HCT116 (cell line): ENCODE measurements at regions not wholly inside any gene's neighbourhood (a gene's known extent, or its start where the extent isn't known, plus 50 kb on each side); places are given as distances from the start of the nearest gene placed in this dataset.

ENCODE experiments used
- ATAC-seq: fragments of 200-7000 bp; cut with Tn5 transposase; 2 replicates; pipeline ENCODE4 v1.9.1; 2020; ENCODE audit warnings: mild to moderate bottlenecking, moderate library complexity
- BruUV-seq: library from RNA; stranded (reverse); fragments of 400-500 nt; replicated peaks from 2 replicates; lab custom pipeline; 2021; lab: Mats Ljungman, UMichigan
- CTCF ChIA-PET: fragments of 300-600 bp; sonication (Branson Sonifier 250); formaldehyde crosslinking; loops from one replicate; lab custom pipeline; 2021; ENCODE audit warnings: antibody characterized with exemption; lab: Charles Lee
- POLR2A ChIA-PET: fragments of 300-600, 350-600 bp; sonication (Branson Sonifier 250); formaldehyde crosslinking; loops from one replicate; lab custom pipeline; 2021; ENCODE audit warnings: antibody characterized with exemption; lab: Charles Lee
- RAD21 ChIA-PET, 2 experiments: fragments of 300-600 bp; sonication (Branson Sonifier 250); formaldehyde crosslinking; loops; one replicate each; lab custom pipeline; 2023; ENCODE audit warnings: low total read pairs in 2 of 2; ENCODE audit not compliant: uncharacterized antibody in 2 of 2, unreplicated experiment in 2 of 2, low non-redundant PET in 1 of 2; lab: Charles Lee
- DNase-seq: peaks from one replicate; pipeline ENCODE4 v3.0.0-alpha.2; 2010; ENCODE audit warnings: low read depth, low spot score
- H2AFZ ChIP-seq: fragments of 200-600 bp; shearing (Covaris generic), sonication (generic); 2 replicates; pipeline ENCODE4 v1.6.1; 2017; ENCODE audit warnings: low read depth, mixed run types, mixed read lengths, antibody characterized with exemption, low read length; ENCODE audit not compliant: poor library complexity, severe bottlenecking
- H3K27ac ChIP-seq: 2 replicates; pipeline ENCODE4 v1.5.1; 2012; ENCODE audit warnings: low read depth, low read length
- H3K27me3 ChIP-seq: fragments of 200-600 bp; sonication (generic); 2 replicates; pipeline ENCODE4 v1.6.1; 2016; ENCODE audit warnings: mixed run types, low read length, mixed read lengths; ENCODE audit not compliant: insufficient read depth
- H3K36me3 ChIP-seq, 2 experiments: fragments of 200-500 bp in 1 of 2; fragments of 200-600 bp in 1 of 2; sonication (Bioruptor generic) in 1 of 2; sonication (generic) in 1 of 2; 2 replicates each; pipeline versions ENCODE4 v1.5.1 to v1.6.1; 2014 to 2016; ENCODE audit warnings: low read length in 2 of 2, inconsistent platforms in 1 of 2, mixed read lengths in 1 of 2, mixed run types in 1 of 2; ENCODE audit not compliant: insufficient read depth in 2 of 2, control insufficient read depth in 1 of 2
- H3K4me1 ChIP-seq, 2 experiments: fragments of 200-600 bp in 1 of 2; sonication (generic) in 1 of 2; 2 replicates each; pipeline versions ENCODE4 v1.5.1 to v1.6.1; 2012 to 2017; ENCODE audit warnings: low read length in 2 of 2, inconsistent platforms in 1 of 2, mild to moderate bottlenecking in 1 of 2, mixed read lengths in 1 of 2, mixed run types in 1 of 2, moderate library complexity in 1 of 2; ENCODE audit not compliant: insufficient read depth in 2 of 2, control insufficient read depth in 1 of 2
- H3K4me2 ChIP-seq: fragments of 200-600 bp; sonication (generic); 2 replicates; pipeline ENCODE4 v1.6.1; 2017; ENCODE audit warnings: mixed run types, low read length, mixed read lengths
- H3K4me3 ChIP-seq, 2 experiments: fragments of 200-600 bp in 1 of 2; sonication (generic) in 1 of 2; replicated peaks in 1 of 2; 2 replicates each; pipeline ENCODE4 v1.5.1; 2011 to 2016; ENCODE audit warnings: low read length in 2 of 2, control low read depth in 1 of 2, low read depth in 1 of 2, mild to moderate bottlenecking in 1 of 2, mixed read lengths in 1 of 2, mixed run types in 1 of 2
- H3K79me2 ChIP-seq: fragments of 200-600 bp; sonication (generic); 2 replicates; pipeline ENCODE4 v1.6.1; 2017; ENCODE audit warnings: mild to moderate bottlenecking, mixed run types, low read length, moderate library complexity, mixed read lengths; ENCODE audit not compliant: insufficient read depth
- H3K9ac ChIP-seq: fragments of 200-600 bp; sonication (generic); 2 replicates; pipeline ENCODE4 v1.6.1; 2016; ENCODE audit warnings: low read length, mixed read lengths
- H3K9me2 ChIP-seq: fragments of 200-600 bp; sonication (generic), shearing (Covaris generic); 2 replicates; pipeline ENCODE4 v1.6.1; 2017; ENCODE audit warnings: mixed run types, mild to moderate bottlenecking, moderate library complexity; ENCODE audit not compliant: insufficient read depth
- H3K9me3 ChIP-seq, 2 experiments: fragments of 200-500 bp in 1 of 2; fragments of 200-600 bp in 1 of 2; sonication (Bioruptor generic) in 1 of 2; sonication (generic) in 1 of 2; 2 replicates each; pipeline ENCODE4 v1.6.1; 2014 to 2017; ENCODE audit warnings: low read length in 2 of 2, mixed read lengths in 2 of 2, inconsistent platforms in 1 of 2, low read depth in 1 of 2, mild to moderate bottlenecking in 1 of 2, mixed run types in 1 of 2, moderate library complexity in 1 of 2; ENCODE audit not compliant: control insufficient read depth in 1 of 2, insufficient read depth in 1 of 2
- H4K20me1 ChIP-seq: fragments of 200-600 bp; sonication (generic), shearing (Covaris generic); 2 replicates; pipeline ENCODE4 v1.6.1; 2017; ENCODE audit warnings: mixed run types, mild to moderate bottlenecking, moderate library complexity; ENCODE audit not compliant: insufficient read depth
- ATF3 ChIP-seq: IDR thresholded peaks from 2 replicates; pipeline ENCODE4 v1.6.1; 2012
- CEBPB ChIP-seq: IDR thresholded peaks from 2 replicates; pipeline ENCODE4 v1.6.1; 2012; ENCODE audit warnings: low read depth
- CTCF ChIP-seq, 3 experiments: fragments of 200-600 bp in 1 of 3; sonication (generic) in 1 of 3; IDR thresholded peaks in 2 of 3; conservative IDR thresholded peaks in 1 of 3; 2 replicates each; pipeline ENCODE4 v1.5.1; 2012 to 2017; ENCODE audit warnings: low read depth in 2 of 3, low read length in 2 of 3, antibody characterized with exemption in 1 of 3, borderline replicate concordance in 1 of 3, control low read depth in 1 of 3, mild to moderate bottlenecking in 1 of 3, mixed read lengths in 1 of 3, mixed run types in 1 of 3, moderate library complexity in 1 of 3; ENCODE audit not compliant: insufficient read depth in 1 of 3
- EGR1 ChIP-seq: IDR thresholded peaks from 2 replicates; pipeline ENCODE4 v1.6.1; 2012; ENCODE audit warnings: low read depth
- EZH2 ChIP-seq: fragments of 200-600 bp; sonication (generic); IDR thresholded peaks from 2 replicates; pipeline ENCODE4 v1.6.1; 2017; ENCODE audit warnings: antibody characterized with exemption, mixed run types
- EZH2phosphoT487 ChIP-seq: fragments of 200-600 bp; IDR thresholded peaks from 2 replicates; pipeline ENCODE4 v1.6.1; 2018; ENCODE audit warnings: antibody characterized with exemption, borderline replicate concordance
- MAX ChIP-seq: IDR thresholded peaks from 2 replicates; pipeline ENCODE4 v1.6.1; 2012
- POLR2A ChIP-seq: IDR thresholded peaks from 2 replicates; pipeline ENCODE4 v1.7.0; 2011; ENCODE audit warnings: borderline replicate concordance; ENCODE audit not compliant: insufficient read depth, insufficient read length; ENCODE audit errors: extremely low read depth
- RAD21 ChIP-seq: IDR thresholded peaks from 2 replicates; pipeline ENCODE4 v1.6.1; 2012; ENCODE audit warnings: low read depth, mild to moderate bottlenecking
- SP1 ChIP-seq: IDR thresholded peaks from 2 replicates; pipeline ENCODE4 v1.6.1; 2012; ENCODE audit warnings: low read depth
- SRF ChIP-seq: IDR thresholded peaks from 2 replicates; pipeline ENCODE4 v1.6.1; 2012; ENCODE audit warnings: low read depth
- YY1 ChIP-seq: IDR thresholded peaks from 2 replicates; pipeline ENCODE4 v1.6.1; 2011; ENCODE audit warnings: low read length, low read depth, moderate library complexity, mild to moderate bottlenecking; ENCODE audit not compliant: insufficient replicate concordance; ENCODE audit errors: extremely low read depth
- ZFX ChIP-seq: fragments of 450-650 bp; IDR thresholded peaks from 2 replicates; pipeline ENCODE4 v1.6.1; 2017
- ZNF274 ChIP-seq: fragments of 200-500 bp; sonication (Bioruptor generic); IDR thresholded peaks from 2 replicates; pipeline ENCODE4 v1.6.1; 2014; ENCODE audit warnings: mild to moderate bottlenecking, low read depth, low read length, inconsistent platforms
- intact Hi-C: fragments of 100-400 bp; cut with micrococcal nuclease; formaldehyde crosslinking; loops from 2 replicates; pipeline ENCODE4 v1.10.0; 2022

- ChIA-PET CTCF (no interaction called here), RAD21 (no interaction called here), POLR2A (no interaction called here)
- no TSS peak for BruUV-seq
- DNase-seq (no peak), ATAC-seq (no peak)
- Histone ChIP-seq H3K9me2 (no peaks in the 10 kb centered on the region), H3K27me3 (no peaks in the 10 kb centered on the region), H3K79me2 (no peaks in the 10 kb centered on the region), H3K9ac (no peak overlapping the region), H4K20me1 (no peaks in the 10 kb centered on the region), H3K27ac (no peak overlapping the region), H3K4me2 (no peak overlapping the region), H3K36me3 (no peaks in the 10 kb centered on the region), H2AFZ (no peak overlapping the region), H3K4me1 (no peaks in the 10 kb centered on the region), H3K4me3 (no peak overlapping the region), H3K9me3 (peaks cover 0 to 10% of the 10 kb centered on the region in 2 experiments; a peak in 2 of 4 replicates)
- intact Hi-C loops = no loop called here
- TF ChIP-seq EZH2 (no peak), MAX (no peak), ZNF274 (no peak), POLR2A (no peak), CEBPB (no peak), CTCF (IDR thresholded peaks at IDR 0.05 in 2 of 3, conservative IDR thresholded peaks at IDR 0.05 in 1 of 3; ENCODE audit: borderline replicate concordance in 1 of 3, insufficient read depth in 1 of 3, low read depth in 2 of 3, low read length in 2 of 3) (no peak), SP1 (no peak), RAD21 (no peak), ATF3 (no peak)
Measured at GRCh38 chr5:164145458-164145857, 640.0 kb downstream of the MAT2B start.

- no peaks in the 10 kb centered on the region for H4K20me1 ChIP-seq
- no peak overlapping the region for H3K27ac ChIP-seq
- no peaks in the 10 kb centered on the region for H3K79me2 ChIP-seq
- intact Hi-C loops = no loop called here
- DNase-seq (no peak), ATAC-seq (no peak)
- ChIA-PET POLR2A (no interaction called here), RAD21 (no interaction called here), CTCF (no interaction called here)
- H3K4me2 ChIP-seq = no peak overlapping the region
- no peaks in the 10 kb centered on the region for H3K27me3 ChIP-seq
- TF ChIP-seq EZH2phosphoT487 (no peak), SRF (no peak), ZFX (no peak), RAD21 (no peak), EGR1 (no peak), YY1 (no peak)
- no peak overlapping the region for H2AFZ ChIP-seq
- no peak overlapping the region for H3K4me3 ChIP-seq
- H3K9ac ChIP-seq = no peak overlapping the region
- BruUV-seq = no TSS peak
- peaks cover 0 to 10% of the 10 kb centered on the region in 2 experiments; a peak in 2 of 4 replicates for H3K9me3 ChIP-seq
- no peaks in the 10 kb centered on the region for H3K4me1 ChIP-seq
- H3K36me3 ChIP-seq = no peaks in the 10 kb centered on the region
- no peaks in the 10 kb centered on the region for H3K9me2 ChIP-seq
Measured at GRCh38 chr5:164146223-164146622, 640.8 kb downstream of the MAT2B start.
